Prostate gland (tissue), 2 donors: ENCODE measurements at regions not wholly inside any gene's neighbourhood (a gene's known extent, or its start where the extent isn't known, plus 50 kb on each side); places are given as distances from the start of the nearest gene placed in this dataset.

Experiments
- DNase-seq: peaks from one replicate; pipeline ENCODE4 v3.0.0-alpha.2; 2019; ENCODE audit warnings: low spot score
- H3K27ac ChIP-seq, 2 donors: fragments of 200-600 bp; sonication (generic); 2 replicates each; pipeline ENCODE4 v1.5.1; 2017 to 2019
- H3K27me3 ChIP-seq: fragments of 200-600 bp; sonication (generic); replicated peaks from 2 replicates; pipeline ENCODE4 v1.5.1; 2019; ENCODE audit not compliant: insufficient read depth
- H3K36me3 ChIP-seq, 2 donors: fragments of 200-600 bp; sonication (generic); 1 replicate in 1 of 2; 2 replicates in 1 of 2; pipeline versions ENCODE4 v1.5.1 to v1.8.1; 2017 to 2019
- H3K4me1 ChIP-seq: fragments of 200-600 bp; sonication (generic); replicated peaks from 2 replicates; pipeline ENCODE4 v1.5.1; 2019
- H3K4me3 ChIP-seq, 2 donors: fragments of 200-600 bp; sonication (generic); 2 replicates each; pipeline ENCODE4 v1.5.1; 2017 to 2019
- H3K9me3 ChIP-seq: fragments of 200-600 bp; sonication (generic); 2 replicates; pipeline ENCODE4 v1.5.1; 2017
- CTCF ChIP-seq, 4 experiments: fragments of 200-600 bp in 2 of 4; fragments of 450-650 bp in 2 of 4; sonication (generic) in 2 of 4; IDR thresholded peaks; 1 replicate in 3 of 4; 2 replicates in 1 of 4; pipeline ENCODE4 v1.5.1; 2016 to 2019; ENCODE audit warnings: antibody characterized with exemption in 4 of 4, mild to moderate bottlenecking in 2 of 4, moderate library complexity in 2 of 4
- POLR2A ChIP-seq: fragments of 450-650 bp; IDR thresholded peaks from one replicate; pipeline ENCODE4 v1.6.1; 2016; ENCODE audit warnings: antibody characterized with exemption, mild to moderate bottlenecking
- POLR2AphosphoS5 ChIP-seq: sonication (generic); formaldehyde crosslinking; IDR thresholded peaks from one replicate; pipeline ENCODE4 v1.6.1; 2017; ENCODE audit warnings: antibody characterized with exemption
- WGBS: methylation state at CpG from one replicate; pipeline ENCODE4 v1.1.5; 2018; 5-methylcytosine and 5-hydroxymethylcytosine counted together
- intact Hi-C: fragments of 100-400 bp; cut with DNase I; formaldehyde crosslinking; loops from one replicate; pipeline ENCODE4 v1.14.2; 2022

- H3K9me3 ChIP-seq: no peaks in the 10 kb centered on the region
- no peaks in the 10 kb centered on the region for H3K4me1 ChIP-seq
- no peak overlapping the region for H3K4me3 ChIP-seq
- no peaks in the 10 kb centered on the region for H3K36me3 ChIP-seq
- no peak for DNase-seq
- 79% methylated on average over 5 of the region's 5 CpGs for WGBS
- TF ChIP-seq POLR2AphosphoS5: no peak
- TF ChIP-seq POLR2A: no peak
- TF ChIP-seq CTCF (IDR thresholded peaks at IDR 0.05): no peak
- no peaks in the 10 kb centered on the region for H3K27me3 ChIP-seq
- intact Hi-C loops: no loop called here
- no peak overlapping the region for H3K27ac ChIP-seq
Observed at GRCh38 chr7:101744588-101744987, 72.8 kb upstream of the CUX1 start.

GRCh38 chr7:101746314-101746713, 71.1 kb upstream of the CUX1 start:
- intact Hi-C loops: no loop called here
- no peaks in the 10 kb centered on the region for H3K9me3 ChIP-seq
- H3K36me3 ChIP-seq: no peaks in the 10 kb centered on the region
- no peak for TF ChIP-seq POLR2A
- TF ChIP-seq CTCF (IDR thresholded peaks at IDR 0.05): no peak
- no peak for TF ChIP-seq POLR2AphosphoS5
- no peaks in the 10 kb centered on the region for H3K4me1 ChIP-seq
- no peak overlapping the region for H3K4me3 ChIP-seq
- no peak for DNase-seq
- H3K27me3 ChIP-seq: no peaks in the 10 kb centered on the region
- H3K27ac ChIP-seq: no peak overlapping the region
- 93% methylated on average over 5 of the region's 5 CpGs for WGBS

- Histone ChIP-seq H3K4me3 (no peak overlapping the region), H3K27me3 (no peaks in the 10 kb centered on the region), H3K27ac (no peak overlapping the region), H3K36me3 (no peaks in the 10 kb centered on the region), H3K4me1 (no peaks in the 10 kb centered on the region), H3K9me3 (no peaks in the 10 kb centered on the region)
- 83% methylated on average over 13 of the region's 13 CpGs for WGBS
- no peak for DNase-seq
- TF ChIP-seq POLR2AphosphoS5 (no peak), CTCF (IDR thresholded peaks at IDR 0.05) (no peak), POLR2A (no peak)
- intact Hi-C loops: no loop called here
Observed at GRCh38 chr7:101747053-101747878, 70.2 kb upstream of the CUX1 start.

- Histone ChIP-seq H3K36me3 (no peaks in the 10 kb centered on the region), H3K27ac (no peak overlapping the region), H3K4me3 (no peak overlapping the region), H3K4me1 (no peaks in the 10 kb centered on the region), H3K27me3 (no peaks in the 10 kb centered on the region), H3K9me3 (no peaks in the 10 kb centered on the region)
- WGBS: 37% methylated on average over 14 of the region's 15 CpGs
- TF ChIP-seq POLR2AphosphoS5 (no peak), POLR2A (no peak), CTCF (IDR thresholded peaks at IDR 0.05) (no peak)
- no peak for DNase-seq
- intact Hi-C loops: no loop called here
Observed at GRCh38 chr7:101747879-101748345, 69.5 kb upstream of the CUX1 start.

GRCh38 chr7:101749891-101750290, 67.5 kb upstream of the CUX1 start:
- WGBS: 86% methylated on average over 3 of the region's 3 CpGs
- no peaks in the 10 kb centered on the region for H3K27me3 ChIP-seq
- no peak overlapping the region for H3K27ac ChIP-seq
- intact Hi-C loops: no loop called here
- H3K4me1 ChIP-seq: no peaks in the 10 kb centered on the region
- TF ChIP-seq POLR2AphosphoS5 (no peak), POLR2A (no peak), CTCF (IDR thresholded peaks at IDR 0.05) (no peak)
- no peak overlapping the region for H3K4me3 ChIP-seq
- DNase-seq: no peak
- H3K9me3 ChIP-seq: no peaks in the 10 kb centered on the region
- no peaks in the 10 kb centered on the region for H3K36me3 ChIP-seq
